GM12892 (cell line): ENCODE measurements at regions not wholly inside any gene's neighbourhood (a gene's known extent, or its start where the extent isn't known, plus 50 kb on each side); places are given as distances from the start of the nearest gene placed in this dataset.

Experiments used
- POLR2A ChIP-seq: IDR thresholded peaks from 2 replicates; pipeline ENCODE4 v1.6.1; 2011; ENCODE audit warnings: low read depth, low read length, control low read depth
- POLR2AphosphoS5 ChIP-seq: IDR thresholded peaks from 2 replicates; pipeline ENCODE4 v1.6.1; 2011; ENCODE audit warnings: low read depth, low read length, control low read depth
- TAF1 ChIP-seq: IDR thresholded peaks from 2 replicates; pipeline ENCODE4 v1.6.1; 2011; ENCODE audit warnings: low read depth, mild to moderate bottlenecking, control low read depth, low read length, borderline replicate concordance

DNA sequence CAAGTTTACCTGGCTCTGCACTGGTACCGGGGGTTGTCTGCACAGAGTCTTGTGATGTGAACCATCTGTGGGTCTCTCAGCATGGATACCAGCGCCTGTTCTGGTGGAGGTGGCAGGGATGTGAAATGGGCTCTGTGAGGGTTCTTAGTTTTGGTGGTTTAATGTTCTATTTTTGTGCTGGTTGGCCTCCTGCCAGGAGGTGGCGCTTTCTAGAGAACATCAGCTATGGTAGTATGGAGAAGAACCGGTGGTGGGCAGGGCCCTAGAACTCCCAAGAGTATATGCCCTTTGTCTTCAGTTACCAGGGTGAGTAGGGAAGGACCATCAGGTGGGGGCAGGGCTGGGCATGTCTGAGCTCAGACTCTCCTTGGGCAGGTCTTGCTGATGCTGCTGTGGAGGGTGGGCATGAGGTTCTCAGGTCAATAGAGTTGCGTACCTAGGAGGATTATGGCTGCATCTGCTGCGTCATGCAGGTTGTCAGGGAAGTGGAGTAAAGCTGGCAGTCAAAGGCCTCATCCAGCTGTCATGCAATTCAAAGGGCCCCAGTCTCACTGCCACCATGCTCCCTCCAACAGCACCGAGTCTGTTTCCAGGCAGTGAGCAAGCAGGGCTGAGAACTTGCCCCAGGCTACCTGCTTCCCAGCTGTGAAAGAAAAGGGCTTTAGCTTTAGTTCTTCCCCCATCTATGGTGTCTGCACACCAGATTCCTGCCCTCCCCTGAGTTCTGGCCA, 278.0 kb downstream of the METTL4 start:
- TF ChIP-seq POLR2A (no peak), POLR2AphosphoS5 (no peak), TAF1 (no peak)
